NAMALWA (cell line): ENCODE measurements at regions not wholly inside any gene's neighbourhood (a gene's known extent, or its start where the extent isn't known, plus 50 kb on each side); places are given as distances from the start of the nearest gene placed in this dataset.
"Not testable (repeated sequence)": the region's sequence is repeated elsewhere in the genome, so short reads cannot be mapped to it uniquely, and the experiment has no call there.

Experiments
- DNase-seq: peaks from one replicate; pipeline ENCODE4 v3.0.0-alpha.2; 2015; ENCODE audit warnings: low spot score

GRCh38 chr3:184477940-184478339, 83.6 kb upstream of the EPHB3 start:
- no peak for DNase-seq

GRCh38 chr3:184479426-184480126, 82.0 kb upstream of the EPHB3 start:
- no peak for DNase-seq

- DNase-seq: no peak
Observed at GRCh38 chr3:184480831-184481230, 80.8 kb upstream of the EPHB3 start.

GRCh38 chr3:184481984-184482671, 79.5 kb upstream of the EPHB3 start:
- no peak for DNase-seq

DNA sequence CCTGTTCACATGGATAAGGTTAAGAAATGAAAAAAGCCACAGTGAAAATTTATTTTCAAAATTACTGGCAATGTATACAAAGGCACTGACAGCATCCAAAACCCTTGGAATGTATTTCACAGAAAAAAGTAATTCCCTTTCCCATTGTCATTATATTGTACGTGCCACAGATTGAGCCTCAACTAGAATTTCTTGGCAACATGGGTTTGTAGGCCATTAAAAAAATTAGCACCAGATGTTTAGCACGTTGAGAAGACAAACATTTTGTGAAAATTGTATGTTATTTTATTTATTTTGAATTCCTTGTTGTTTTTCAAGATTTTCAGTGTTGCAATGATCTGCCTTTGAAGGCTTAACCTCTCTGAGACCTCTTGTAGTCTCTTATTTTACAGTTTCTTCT, 76.3 kb upstream of the EPHB3 start:
- DNase-seq: no peak

DNA sequence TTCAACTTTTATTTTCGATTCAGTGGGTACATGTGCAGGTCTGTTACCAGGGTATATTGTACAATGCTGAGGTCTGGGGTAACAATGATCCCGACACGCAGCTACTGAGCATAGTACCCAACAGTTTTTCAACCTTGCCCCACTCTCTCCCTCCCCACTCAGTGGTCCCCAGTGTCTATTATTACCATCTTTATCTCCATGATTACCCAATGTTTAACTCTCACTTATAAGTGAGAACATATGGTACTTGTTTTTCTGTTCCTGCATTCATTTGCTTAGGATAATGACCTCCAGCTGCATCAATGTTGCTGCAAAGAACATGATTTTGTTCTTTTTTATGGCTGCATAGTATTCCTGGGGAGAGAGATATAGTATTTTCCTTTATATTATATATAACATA, 75.7 kb upstream of the EPHB3 start:
- no peak for DNase-seq

GRCh38 chr3:184486614-184487013, 75.0 kb upstream of the EPHB3 start:
- DNase-seq: no peak

DNA sequence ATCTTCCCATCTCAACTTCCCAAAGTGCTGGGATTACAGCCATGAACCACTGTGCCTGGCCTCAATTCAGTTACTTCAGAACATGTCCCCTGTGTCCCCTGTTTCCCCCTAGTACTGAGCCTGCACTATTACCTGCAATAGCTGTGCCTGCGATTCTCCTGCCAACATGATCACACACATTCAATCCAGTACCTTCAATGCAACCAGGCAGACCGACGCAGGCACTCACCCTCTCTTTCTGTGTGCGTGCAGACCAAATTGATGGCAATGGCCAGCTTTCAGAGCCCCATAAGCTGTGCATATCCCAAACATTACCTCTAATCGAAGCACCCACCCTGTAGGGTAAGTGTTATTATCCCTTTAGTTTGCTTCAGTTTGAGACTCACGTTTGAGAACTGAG, 73.0 kb upstream of the EPHB3 start:
- no peak for DNase-seq

- DNase-seq: no peak
Observed at GRCh38 chr3:184489268-184489841, 72.2 kb upstream of the EPHB3 start.

GRCh38 chr3:184491011-184491576, 70.5 kb upstream of the EPHB3 start:
- no peak for DNase-seq

DNA sequence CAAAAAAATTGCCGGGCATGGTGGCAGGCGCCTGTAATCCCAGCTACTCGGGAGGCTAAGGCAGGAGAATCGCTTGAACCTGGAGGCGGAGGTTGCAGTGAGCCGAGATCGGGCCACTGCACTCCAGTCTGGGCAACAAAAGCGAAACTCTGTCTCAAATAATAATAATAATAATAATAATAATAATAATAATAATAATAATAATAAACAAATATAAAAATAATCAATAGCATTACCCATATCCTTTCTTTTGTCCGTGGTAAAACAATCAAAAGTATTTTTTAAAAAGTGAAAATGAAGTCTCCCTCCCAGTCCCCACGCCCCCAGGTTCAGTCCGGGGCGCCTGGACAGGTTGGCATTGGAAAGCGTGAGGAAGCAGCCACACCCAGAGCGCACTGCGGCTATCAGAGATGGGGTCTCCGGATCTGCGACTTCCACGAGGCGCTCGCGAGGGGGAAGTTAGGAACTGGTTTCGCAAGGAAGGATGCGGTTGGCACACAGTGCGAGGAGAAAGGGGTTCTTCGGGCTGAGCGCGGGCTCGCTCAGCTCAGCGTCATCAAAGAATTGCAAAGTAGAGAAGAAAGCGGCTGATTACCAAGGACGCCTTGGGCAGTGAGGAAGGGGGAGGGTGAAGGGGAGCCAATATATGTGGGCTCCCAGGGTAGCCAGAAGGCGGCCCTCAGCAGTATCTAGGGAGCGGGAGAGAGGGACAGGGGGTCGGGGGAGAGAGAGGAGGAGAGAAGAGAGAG, 69.5 kb upstream of the EPHB3 start:
- DNase-seq: no peak

- no peak for DNase-seq
Observed at GRCh38 chr3:184496933-184497332, 64.7 kb upstream of the EPHB3 start.

DNA sequence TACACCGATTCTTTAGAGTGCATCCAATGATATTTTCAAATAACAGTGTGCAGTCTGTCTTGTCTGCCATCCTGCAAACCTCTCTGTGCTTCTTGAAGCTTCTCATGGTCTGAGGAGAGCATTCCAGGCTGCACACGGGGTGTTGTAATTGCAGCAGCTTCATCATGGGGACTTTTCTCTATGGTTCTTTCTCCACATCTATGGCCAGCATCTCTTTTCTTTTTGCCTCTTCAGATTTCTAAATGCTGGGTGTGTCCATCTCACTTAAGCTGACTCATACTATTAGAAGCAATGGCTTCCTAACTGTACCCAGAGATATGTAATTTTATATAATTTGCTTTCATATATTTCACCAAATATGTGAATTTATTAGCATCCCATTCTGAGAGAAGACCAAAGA, 63.8 kb upstream of the EPHB3 start:
- DNase-seq: no peak

GRCh38 chr3:184498986-184499606, 62.5 kb upstream of the EPHB3 start:
- DNase-seq: no peak

DNA sequence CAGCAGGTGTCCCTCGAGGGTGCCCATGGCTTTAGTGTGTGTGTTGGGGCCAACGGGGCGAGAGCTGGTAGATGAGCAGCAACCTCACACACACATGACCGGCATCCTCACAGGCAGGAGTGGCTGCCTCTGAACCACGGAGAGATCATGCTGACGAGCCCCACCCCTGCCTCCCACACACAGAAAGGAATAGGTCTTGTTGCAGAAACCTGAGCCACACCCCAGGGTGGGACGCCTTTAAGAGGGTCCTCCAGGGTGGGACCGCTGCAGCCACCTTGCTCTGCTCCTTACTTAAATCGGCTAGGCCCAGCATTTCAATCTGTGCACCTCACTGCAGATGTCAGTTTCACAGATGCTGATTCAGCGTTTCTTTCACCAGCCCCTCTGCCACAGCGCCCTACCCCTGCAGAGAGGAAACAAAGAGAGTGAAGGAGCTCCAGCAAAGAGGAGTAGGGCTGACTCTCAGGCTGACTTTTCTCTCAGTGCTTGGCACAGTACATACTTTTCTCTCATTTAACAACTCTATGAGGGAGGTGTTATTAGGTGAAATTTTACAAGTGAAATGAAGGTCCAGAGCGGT, 61.2 kb upstream of the EPHB3 start:
- DNase-seq: no peak

DNA sequence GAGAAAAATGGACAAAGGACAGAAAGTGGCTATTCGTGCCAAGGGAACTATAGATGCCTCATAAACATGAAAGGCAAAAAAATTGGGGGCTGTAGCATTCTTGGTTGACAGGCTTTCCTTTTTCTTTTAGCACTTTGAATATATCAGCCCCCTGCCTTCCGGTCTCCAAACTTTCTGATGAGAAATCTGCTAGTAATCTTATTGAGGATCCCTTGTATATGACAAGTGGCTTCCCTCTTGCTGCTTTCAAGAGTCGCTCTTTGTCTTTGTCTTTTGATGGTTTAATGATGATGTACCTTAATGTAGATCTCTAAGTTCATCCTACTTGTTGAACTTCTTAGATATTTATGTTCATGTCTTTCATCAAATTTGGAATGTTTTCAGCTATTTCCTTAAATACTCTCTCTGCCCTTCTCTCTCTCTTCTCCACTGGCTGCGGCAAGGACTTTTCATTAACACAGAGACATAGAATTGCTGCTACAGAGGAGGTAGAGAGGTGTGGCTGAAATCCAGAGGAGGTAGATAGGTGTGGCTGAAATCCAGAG, 59.4 kb upstream of the EPHB3 start:
- DNase-seq: no peak

- DNase-seq: not testable (repeated sequence)
Observed at GRCh38 chr3:184502841-184503240, 58.7 kb upstream of the EPHB3 start.

DNA sequence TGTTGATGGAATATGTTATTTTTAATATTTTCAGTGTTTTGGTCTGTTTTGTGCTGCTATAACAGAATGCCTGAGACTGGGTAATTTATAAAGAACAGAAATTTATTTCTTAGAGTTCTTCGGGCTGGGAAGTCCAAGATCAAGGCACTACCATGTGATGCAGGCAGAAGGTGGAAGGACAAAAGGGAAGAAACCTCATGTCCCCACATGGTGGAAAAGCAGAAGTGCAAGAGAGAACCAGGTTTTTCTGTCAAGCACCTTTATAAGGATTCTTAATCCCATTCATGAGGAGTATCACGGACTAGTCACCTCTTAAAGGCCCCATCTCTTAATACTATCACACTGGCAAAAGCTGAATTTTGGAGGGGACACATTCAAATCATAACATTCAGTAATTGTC, 57.9 kb upstream of the EPHB3 start:
- peak; percentile 18 for DNase-seq

DNA sequence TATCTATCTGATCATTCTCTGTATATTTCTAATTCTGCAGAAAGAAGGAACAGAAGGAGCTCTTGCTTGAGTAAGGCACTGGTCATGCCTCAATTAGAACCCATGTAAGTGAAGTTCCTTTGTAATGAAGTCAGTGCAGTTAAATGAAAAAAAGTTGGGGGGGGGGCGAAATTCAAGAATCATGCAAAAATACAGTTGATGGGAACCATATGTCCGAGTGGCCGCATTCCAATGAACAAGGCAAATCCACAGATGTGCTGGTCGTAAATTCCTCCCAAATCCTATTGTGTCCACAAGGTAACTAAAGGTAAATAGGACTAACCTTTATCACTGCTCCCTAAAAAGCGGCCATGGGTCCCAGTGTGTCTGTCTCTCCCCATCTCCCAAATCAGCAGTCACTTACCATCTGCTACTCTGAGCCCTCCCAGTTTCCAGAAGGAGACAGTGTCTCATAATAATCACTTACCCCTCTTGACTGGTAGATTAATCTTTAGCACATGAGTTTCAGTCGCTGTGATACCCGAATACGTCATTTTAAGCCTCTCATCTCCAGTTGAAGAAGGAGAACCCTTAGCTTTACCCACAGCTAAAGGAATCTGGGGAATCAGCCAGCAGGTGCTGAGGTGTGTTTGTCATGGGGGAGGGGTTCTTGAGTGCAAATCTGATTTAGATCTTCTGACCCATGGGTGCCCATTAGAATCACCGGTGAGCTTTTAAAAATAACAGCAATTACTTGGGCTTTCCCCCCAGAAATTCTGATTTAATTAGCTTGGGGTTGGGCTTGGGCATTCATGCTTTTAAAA, 56.3 kb upstream of the EPHB3 start:
- no peak for DNase-seq

- DNase-seq: no peak
Observed at GRCh38 chr3:184506561-184506991, 55.0 kb upstream of the EPHB3 start.
